K562 (cell line): ENCODE measurements at regions not wholly inside any gene's neighbourhood (a gene's known extent, or its start where the extent isn't known, plus 50 kb on each side); places are given as distances from the start of the nearest gene placed in this dataset.

Experiments used
- ATAC-seq: fragments of 200-7000 bp; cut with Tn5 transposase; 3 replicates; pipeline ENCODE4 v1.9.1; 2020; ENCODE audit warnings: moderate library complexity
- BruUV-seq: library from RNA; stranded (reverse); fragments of 400-500 nt; replicated peaks from 2 replicates; lab custom pipeline; 2021; lab: Mats Ljungman, UMichigan
- CTCF ChIA-PET: fragments of 300-600 bp; formaldehyde crosslinking; extraction: SDS; loops from one replicate; lab custom pipeline; 2021; ENCODE audit warnings: low intra/inter-chr PET ratio; lab: Yijun Ruan, JAX
- POLR2A ChIA-PET: fragments of 300-600, 350-650 bp; sonication (Branson Sonifier 250); formaldehyde crosslinking; extraction: SDS; loops from one replicate; lab custom pipeline; 2021; ENCODE audit warnings: antibody characterized with exemption, inconsistent platforms; lab: Yijun Ruan, JAX
- DNase-seq, 4 experiments: peaks; one replicate each; pipeline versions ENCODE4 v3.0.0 to v3.0.0-alpha.2; 2011 to 2018; ENCODE audit warnings: low spot score in 3 of 4, mixed read lengths in 3 of 4; ENCODE audit errors: extremely low read depth in 1 of 4
- FAIRE-seq: peaks from 2 replicates; lab custom pipeline; 2011; peaks lifted over from hg19 to GRCh38; lab: Jason Lieb, UNC
- H2AFZ ChIP-seq: 2 replicates; pipeline ENCODE4 v1.6.0; 2011; ENCODE audit warnings: low read depth, low read length, control low read depth, inconsistent platforms
- H3K27ac ChIP-seq: fragments of 200-600 bp; 3 replicates; pipeline ENCODE4 v1.8.0; 2011; ENCODE audit warnings: low read depth, mild to moderate bottlenecking, control low read depth, inconsistent platforms, low read length, moderate library complexity, mixed read lengths; ENCODE audit errors: extremely low read depth
- H3K27me3 ChIP-seq, 2 experiments: fragments of 300-600 bp in 1 of 2; 2 replicates in 1 of 2; 3 replicates in 1 of 2; pipeline versions ENCODE4 v1.6.0 to v1.8.0; 2011; ENCODE audit warnings: inconsistent platforms in 2 of 2, low read length in 2 of 2, mild to moderate bottlenecking in 1 of 2, mixed read lengths in 1 of 2, moderate library complexity in 1 of 2; ENCODE audit not compliant: control insufficient read depth in 2 of 2, insufficient read depth in 2 of 2
- H3K36me3 ChIP-seq: fragments of 300-600 bp; 3 replicates; pipeline ENCODE4 v1.8.0; 2011; ENCODE audit warnings: mild to moderate bottlenecking, low read length, inconsistent platforms; ENCODE audit not compliant: control insufficient read depth, insufficient read depth
- H3K4me1 ChIP-seq, 2 experiments: fragments of 200-600 bp in 1 of 2; replicated peaks in 1 of 2; 2 replicates in 1 of 2; 3 replicates in 1 of 2; pipeline versions ENCODE4 v1.5.1 to v1.8.0; 2011; ENCODE audit warnings: inconsistent platforms in 2 of 2, low read length in 2 of 2, mild to moderate bottlenecking in 1 of 2, mixed read lengths in 1 of 2, moderate library complexity in 1 of 2; ENCODE audit not compliant: control insufficient read depth in 2 of 2, insufficient read depth in 2 of 2
- H3K4me2 ChIP-seq: 2 replicates; pipeline ENCODE4 v1.6.1; 2011; ENCODE audit warnings: low read length, control low read depth, inconsistent platforms, mixed read lengths; ENCODE audit not compliant: insufficient read depth
- H3K4me3 ChIP-seq: fragments of 200-600 bp; sonication (generic), shearing (Covaris generic); 2 replicates; pipeline ENCODE4 v1.5.1; 2016; ENCODE audit warnings: control low read depth, inconsistent platforms
- H3K79me2 ChIP-seq: fragments of 200-600 bp; 3 replicates; pipeline ENCODE4 v1.8.0; 2011; ENCODE audit warnings: low read length, inconsistent platforms; ENCODE audit not compliant: control insufficient read depth, insufficient read depth
- H3K9ac ChIP-seq, 2 experiments: 2 replicates each; pipeline versions ENCODE4 v1.6.0 to v1.6.1; 2011; ENCODE audit warnings: low read depth in 2 of 2, low read length in 2 of 2, control low read depth in 1 of 2, inconsistent platforms in 1 of 2, mild to moderate bottlenecking in 1 of 2, mixed read lengths in 1 of 2; ENCODE audit not compliant: insufficient read depth in 1 of 2
- H3K9me1 ChIP-seq: one replicate; pipeline ENCODE4 v1.6.0; 2011; ENCODE audit warnings: inconsistent platforms, mild to moderate bottlenecking, low read length, moderate library complexity; ENCODE audit not compliant: control insufficient read depth, insufficient read depth
- H3K9me3 ChIP-seq: replicated peaks from 2 replicates; pipeline ENCODE4 v1.5.1; 2011; ENCODE audit warnings: low read depth, low read length, inconsistent platforms; ENCODE audit not compliant: control insufficient read depth, insufficient read depth
- H4K20me1 ChIP-seq: replicated peaks from 2 replicates; pipeline ENCODE4 v1.6.1; 2011; ENCODE audit warnings: low read length, inconsistent platforms, mixed read lengths; ENCODE audit not compliant: control insufficient read depth, insufficient read depth
- SNIP1 ChIP-seq: fragments of 450-650 bp; IDR thresholded peaks from 2 replicates; pipeline ENCODE4 v1.7.1; 2017; ENCODE audit warnings: low read depth, mild to moderate bottlenecking
- TAF7 ChIP-seq: fragments of 450-650 bp; IDR thresholded peaks from 2 replicates; pipeline ENCODE4 v1.6.1; 2016; ENCODE audit warnings: missing genetic modification characterization, missing compliant biosample characterization
- ZNF121 ChIP-seq: sonication (generic); formaldehyde crosslinking; conservative IDR thresholded peaks from 2 replicates; pipeline ENCODE4 v1.8.0; 2022; ENCODE audit warnings: missing genetic modification reagents
- ZNF778 ChIP-seq: fragments of 450-650 bp; formaldehyde crosslinking; IDR thresholded peaks from 2 replicates; pipeline ENCODE4 v1.4.0; 2020; ENCODE audit warnings: mild to moderate bottlenecking, moderate library complexity
- WGBS: fragments of 100-300 bp; shearing (Covaris generic); methylation state at CpG from one replicate; pipeline ENCODE4 v1.1.6; 2016; ENCODE audit warnings: low coverage, mixed read lengths; ENCODE audit not compliant: insufficient coverage; ENCODE audit errors: missing lambda C conversion rate; 5-methylcytosine and 5-hydroxymethylcytosine counted together
- in situ Hi-C: fragments of 300-500 bp; cut with MboI; formaldehyde crosslinking; loops from 4 replicates; pipeline ENCODE4 v1.15.0; 2018; ENCODE audit warnings: inconsistent platforms, mixed read lengths
- intact Hi-C: fragments of 100-400 bp; cut with micrococcal nuclease; formaldehyde crosslinking; loops from 2 replicates; pipeline ENCODE4 v1.14.2; 2022
- TF ChIP-seq, protein P1 (sequence below): sonication (generic); formaldehyde crosslinking; IDR thresholded peaks from 2 replicates; pipeline ENCODE4 v1.9.0; 2022; ENCODE audit warnings: mild to moderate bottlenecking, missing genetic modification reagents
- TF ChIP-seq, protein P2 (sequence below), 3 experiments: fragments of 200-800 bp in 1 of 3; fragments of 250-450 bp in 1 of 3; fragments of 450-650 bp in 1 of 3; sonication (Bioruptor Pico) in 1 of 3; sonication (Bioruptor generic) in 1 of 3; formaldehyde crosslinking in 1 of 3; IDR thresholded peaks; 2 replicates each; pipeline versions ENCODE4 v1.6.1 to v1.8.0; 2016 to 2022; ENCODE audit warnings: mild to moderate bottlenecking in 2 of 3, missing genetic modification characterization in 2 of 3, missing compliant biosample characterization in 1 of 3, moderate library complexity in 1 of 3
- TF ChIP-seq, protein P3 (sequence below): fragments of 450-650 bp; IDR thresholded peaks from 2 replicates; pipeline ENCODE4 v1.6.1; 2018; ENCODE audit not compliant: partially characterized antibody

DNA sequence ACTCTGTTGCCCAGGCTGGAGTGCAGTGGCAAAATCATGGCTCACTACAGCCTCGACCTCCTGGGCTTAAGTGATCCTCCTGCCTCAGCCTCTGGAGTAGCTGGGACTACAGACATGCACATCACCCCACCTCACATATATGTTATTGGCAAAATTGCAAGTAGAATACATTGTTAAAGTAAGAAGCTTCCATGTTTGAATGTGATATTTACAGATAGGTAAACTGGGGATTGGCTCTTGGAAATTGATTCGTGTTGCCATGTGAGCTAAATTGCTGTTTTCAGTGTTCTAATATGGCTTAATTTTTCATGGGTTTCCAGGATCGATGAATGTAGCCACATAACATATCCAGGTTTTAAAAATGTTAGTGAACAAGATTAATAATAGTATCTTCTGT lies 149.0 kb upstream of the ZNF217 start:
- Histone ChIP-seq H3K27ac (no peak overlapping the region), H3K36me3 (no peaks in the 10 kb centered on the region), H3K27me3 (no peaks in the 10 kb centered on the region), H3K4me3 (no peak overlapping the region), H3K4me2 (no peak overlapping the region), H3K79me2 (no peaks in the 10 kb centered on the region), H3K9ac (no peak overlapping the region), H3K9me3 (no peaks in the 10 kb centered on the region), H2AFZ (no peak overlapping the region; the same call in 1 of the 2 replicates), H3K9me1 (no peaks in the 10 kb centered on the region), H3K4me1 (peaks cover 4 to 36% of the 10 kb centered on the region in 2 experiments), H4K20me1 (no peaks in the 10 kb centered on the region)
- ChIA-PET POLR2A (interaction anchor here (0.6 to 1.8 kb wide), 3 partner anchors 9 to 316 kb away, joined by 3 to 6 read pairs (median 4); no protein-coding TSS in a partner anchor), CTCF (no interaction called here)
- in situ Hi-C loops (no loop called here), intact Hi-C loops (no loop called here)
- TF ChIP-seq ZNF121 = 0 out of 2 replicates have a peak, but pooled peaks have one; percentile 4
- TF ChIP-seq, protein P1, sequence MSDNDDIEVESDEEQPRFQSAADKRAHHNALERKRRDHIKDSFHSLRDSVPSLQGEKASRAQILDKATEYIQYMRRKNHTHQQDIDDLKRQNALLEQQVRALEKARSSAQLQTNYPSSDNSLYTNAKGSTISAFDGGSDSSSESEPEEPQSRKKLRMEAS = no peak
- TF ChIP-seq, protein P2, sequence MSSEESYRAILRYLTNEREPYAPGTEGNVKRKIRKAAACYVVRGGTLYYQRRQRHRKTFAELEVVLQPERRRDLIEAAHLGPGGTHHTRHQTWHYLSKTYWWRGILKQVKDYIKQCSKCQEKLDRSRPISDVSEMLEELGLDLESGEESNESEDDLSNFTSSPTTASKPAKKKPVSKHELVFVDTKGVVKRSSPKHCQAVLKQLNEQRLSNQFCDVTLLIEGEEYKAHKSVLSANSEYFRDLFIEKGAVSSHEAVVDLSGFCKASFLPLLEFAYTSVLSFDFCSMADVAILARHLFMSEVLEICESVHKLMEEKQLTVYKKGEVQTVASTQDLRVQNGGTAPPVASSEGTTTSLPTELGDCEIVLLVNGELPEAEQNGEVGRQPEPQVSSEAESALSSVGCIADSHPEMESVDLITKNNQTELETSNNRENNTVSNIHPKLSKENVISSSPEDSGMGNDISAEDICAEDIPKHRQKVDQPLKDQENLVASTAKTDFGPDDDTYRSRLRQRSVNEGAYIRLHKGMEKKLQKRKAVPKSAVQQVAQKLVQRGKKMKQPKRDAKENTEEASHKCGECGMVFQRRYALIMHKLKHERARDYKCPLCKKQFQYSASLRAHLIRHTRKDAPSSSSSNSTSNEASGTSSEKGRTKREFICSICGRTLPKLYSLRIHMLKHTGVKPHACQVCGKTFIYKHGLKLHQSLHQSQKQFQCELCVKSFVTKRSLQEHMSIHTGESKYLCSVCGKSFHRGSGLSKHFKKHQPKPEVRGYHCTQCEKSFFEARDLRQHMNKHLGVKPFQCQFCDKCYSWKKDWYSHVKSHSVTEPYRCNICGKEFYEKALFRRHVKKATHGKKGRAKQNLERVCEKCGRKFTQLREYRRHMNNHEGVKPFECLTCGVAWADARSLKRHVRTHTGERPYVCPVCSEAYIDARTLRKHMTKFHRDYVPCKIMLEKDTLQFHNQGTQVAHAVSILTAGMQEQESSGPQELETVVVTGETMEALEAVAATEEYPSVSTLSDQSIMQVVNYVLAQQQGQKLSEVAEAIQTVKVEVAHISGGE (CRISPR knock-in tag; IDR thresholded peaks at IDR 0.05) = peak in 1 of 3 experiments; percentile 95; a peak in 2 of 6 replicates
- TF ChIP-seq, protein P3, sequence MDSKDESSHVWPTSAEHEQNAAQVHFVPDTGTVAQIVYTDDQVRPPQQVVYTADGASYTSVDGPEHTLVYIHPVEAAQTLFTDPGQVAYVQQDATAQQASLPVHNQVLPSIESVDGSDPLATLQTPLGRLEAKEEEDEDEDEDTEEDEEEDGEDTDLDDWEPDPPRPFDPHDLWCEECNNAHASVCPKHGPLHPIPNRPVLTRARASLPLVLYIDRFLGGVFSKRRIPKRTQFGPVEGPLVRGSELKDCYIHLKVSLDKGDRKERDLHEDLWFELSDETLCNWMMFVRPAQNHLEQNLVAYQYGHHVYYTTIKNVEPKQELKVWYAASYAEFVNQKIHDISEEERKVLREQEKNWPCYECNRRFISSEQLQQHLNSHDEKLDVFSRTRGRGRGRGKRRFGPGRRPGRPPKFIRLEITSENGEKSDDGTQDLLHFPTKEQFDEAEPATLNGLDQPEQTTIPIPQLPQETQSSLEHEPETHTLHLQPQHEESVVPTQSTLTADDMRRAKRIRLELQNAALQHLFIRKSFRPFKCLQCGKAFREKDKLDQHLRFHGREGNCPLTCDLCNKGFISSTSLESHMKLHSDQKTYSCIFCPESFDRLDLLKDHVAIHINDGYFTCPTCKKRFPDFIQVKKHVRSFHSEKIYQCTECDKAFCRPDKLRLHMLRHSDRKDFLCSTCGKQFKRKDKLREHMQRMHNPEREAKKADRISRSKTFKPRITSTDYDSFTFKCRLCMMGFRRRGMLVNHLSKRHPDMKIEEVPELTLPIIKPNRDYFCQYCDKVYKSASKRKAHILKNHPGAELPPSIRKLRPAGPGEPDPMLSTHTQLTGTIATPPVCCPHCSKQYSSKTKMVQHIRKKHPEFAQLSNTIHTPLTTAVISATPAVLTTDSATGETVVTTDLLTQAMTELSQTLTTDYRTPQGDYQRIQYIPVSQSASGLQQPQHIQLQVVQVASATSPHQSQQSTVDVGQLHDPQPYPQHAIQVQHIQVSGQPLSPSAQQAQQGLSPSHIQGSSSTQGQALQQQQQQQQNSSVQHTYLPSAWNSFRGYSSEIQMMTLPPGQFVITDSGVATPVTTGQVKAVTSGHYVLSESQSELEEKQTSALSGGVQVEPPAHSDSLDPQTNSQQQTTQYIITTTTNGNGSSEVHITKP = no peak
- TF ChIP-seq TAF7 (tag) = no peak
- TF ChIP-seq SNIP1 = no peak
- TF ChIP-seq ZNF778 (CRISPR knock-in tag) = no peak
- 88% methylated on average over 3 of the region's 3 CpGs for WGBS
- no peak for DNase-seq
- BruUV-seq = no TSS peak
- no peak for ATAC-seq
- no peak for FAIRE-seq
